ENCODE measurements at regions not wholly inside any gene's neighbourhood (a gene's known extent, or its start where the extent isn't known, plus 50 kb on each side); places are given as distances from the start of the nearest gene placed in this dataset.
"Not testable (repeated sequence)": the region's sequence is repeated elsewhere in the genome, so short reads cannot be mapped to it uniquely, and the experiment has no call there.

DNA sequence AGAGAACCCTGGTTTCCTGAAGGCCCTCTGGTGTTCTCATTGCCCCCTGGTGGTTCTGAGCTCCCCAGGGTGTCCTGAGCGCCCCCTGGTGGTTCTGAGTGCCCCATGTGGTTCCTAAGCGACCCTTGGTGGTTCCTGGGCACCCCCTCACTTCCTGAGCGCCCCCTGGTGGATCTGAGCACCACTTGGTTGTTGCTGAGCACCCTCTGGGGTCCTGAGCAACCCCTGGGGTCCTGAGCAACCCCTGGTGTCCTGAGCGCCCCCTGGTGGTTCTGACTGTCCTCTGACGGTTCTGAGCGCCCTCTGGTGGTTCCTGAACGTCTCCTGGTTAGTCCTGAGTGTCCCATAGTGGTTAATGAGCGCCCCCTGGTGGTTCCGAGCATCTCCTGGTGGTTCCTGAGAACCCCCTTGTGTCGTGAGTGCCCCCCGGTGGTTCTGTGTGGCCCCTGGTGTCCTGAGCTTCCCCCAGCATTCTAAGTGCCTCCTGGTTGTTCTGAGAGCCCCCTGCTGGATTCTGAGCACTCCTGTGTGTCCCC is 568.3 kb downstream of the TMEM121 start:
- Histone ChIP-seq H3K9me3 (ENCODE audit: control insufficient read depth, low read depth, low read length) (no peaks in the 10 kb centered on the region), H3K9ac (ENCODE audit: low read length) (no peak overlapping the region), H3K27me3 (ENCODE audit: control insufficient read depth, insufficient read depth, low read length) (no peaks in the 10 kb centered on the region), H3K4me1 (ENCODE audit: control insufficient read depth, low read depth, low read length) (no peaks in the 10 kb centered on the region), H3K27ac (ENCODE audit: low read length) (no peak overlapping the region), H3K4me3 (ENCODE audit: low read length) (no peak overlapping the region), H3K36me3 (ENCODE audit: control insufficient read depth, low read depth, low read length) (no peaks in the 10 kb centered on the region)

DNA sequence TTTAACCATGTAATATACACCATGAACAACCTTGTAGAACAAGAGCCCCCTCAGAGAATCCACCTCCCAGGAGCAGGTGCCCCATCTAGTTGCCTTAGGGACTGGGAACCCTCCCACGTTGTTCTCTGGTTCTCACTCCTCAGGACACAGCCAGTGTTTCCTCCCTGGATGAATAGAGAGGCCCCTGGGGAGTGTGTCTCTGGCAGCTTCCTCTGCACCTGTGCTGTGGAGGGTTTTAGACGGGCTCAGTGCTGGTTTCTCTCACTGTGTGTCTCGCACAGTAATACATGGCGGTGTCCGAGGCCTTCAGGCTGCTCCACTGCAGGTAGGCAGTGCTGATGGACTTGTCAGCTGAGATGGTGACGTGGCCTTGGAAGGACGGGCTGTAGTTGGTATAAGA is 581.3 kb downstream of the TMEM121 start:
- Histone ChIP-seq H3K9me3 (ENCODE audit: control insufficient read depth, low read depth, low read length) (no peaks in the 10 kb centered on the region), H3K9ac (ENCODE audit: low read length) (no peak overlapping the region), H3K27ac (ENCODE audit: low read length) (no peak overlapping the region), H3K4me1 (ENCODE audit: control insufficient read depth, low read depth, low read length) (no peaks in the 10 kb centered on the region), H3K4me3 (ENCODE audit: low read length) (no peak overlapping the region), H3K36me3 (ENCODE audit: control insufficient read depth, low read depth, low read length) (no peaks in the 10 kb centered on the region), H3K27me3 (ENCODE audit: control insufficient read depth, insufficient read depth, low read length) (no peaks in the 10 kb centered on the region)

DNA sequence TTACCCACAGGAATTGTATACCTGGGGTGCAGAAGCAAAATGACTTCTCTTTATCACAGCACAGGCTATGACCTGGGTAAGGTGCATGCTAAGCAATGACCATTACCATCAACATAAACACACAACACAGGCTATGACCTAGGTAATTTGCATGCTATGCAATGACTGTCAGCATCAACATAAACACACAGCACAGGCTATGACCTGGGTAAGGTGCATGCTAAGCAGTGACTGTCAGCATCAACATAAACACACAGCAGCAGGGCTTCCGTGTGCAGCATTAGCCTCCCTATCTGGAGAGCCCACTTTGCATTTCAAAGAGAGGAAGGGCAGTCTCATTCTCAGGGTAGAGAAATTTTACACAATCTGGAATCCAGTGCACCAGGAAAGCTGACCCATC is 583.0 kb downstream of the TMEM121 start:
- Histone ChIP-seq H3K9ac (ENCODE audit: low read length) (no peak overlapping the region), H3K27ac (ENCODE audit: low read length) (no peak overlapping the region), H3K4me3 (ENCODE audit: low read length) (no peak overlapping the region), H3K9me3 (ENCODE audit: control insufficient read depth, low read depth, low read length) (no peaks in the 10 kb centered on the region), H3K4me1 (ENCODE audit: control insufficient read depth, low read depth, low read length) (no peaks in the 10 kb centered on the region), H3K36me3 (ENCODE audit: control insufficient read depth, low read depth, low read length) (no peaks in the 10 kb centered on the region), H3K27me3 (ENCODE audit: control insufficient read depth, insufficient read depth, low read length) (no peaks in the 10 kb centered on the region)

DNA sequence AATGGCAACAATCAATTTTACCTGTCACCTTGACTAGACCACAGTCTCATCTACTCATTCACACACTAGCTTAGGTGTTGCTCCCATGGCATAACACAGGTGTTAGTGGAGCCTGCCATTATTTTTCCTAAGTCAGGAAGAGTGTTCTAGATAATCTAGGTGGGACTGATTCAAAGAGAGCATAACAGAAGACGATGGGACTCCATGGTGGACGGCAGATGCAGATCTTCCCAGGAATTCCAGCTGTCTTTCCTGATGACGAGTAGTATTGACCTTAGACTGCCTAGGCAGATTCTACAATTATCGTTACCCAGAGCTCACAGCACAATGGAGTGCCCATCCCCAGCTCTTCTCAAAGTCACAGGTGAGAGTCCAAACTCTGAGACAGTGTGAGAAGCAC is 589.0 kb downstream of the TMEM121 start:
- Histone ChIP-seq H3K9me3 (ENCODE audit: control insufficient read depth, low read depth, low read length) (peaks cover 9% of the 10 kb centered on the region), H3K27me3 (ENCODE audit: control insufficient read depth, insufficient read depth, low read length) (no peaks in the 10 kb centered on the region), H3K36me3 (ENCODE audit: control insufficient read depth, low read depth, low read length) (no peaks in the 10 kb centered on the region), H3K4me1 (ENCODE audit: control insufficient read depth, low read depth, low read length) (no peaks in the 10 kb centered on the region), H3K9ac (ENCODE audit: low read length) (no peak overlapping the region), H3K4me3 (ENCODE audit: low read length) (no peak overlapping the region), H3K27ac (ENCODE audit: low read length) (no peak overlapping the region)

DNA sequence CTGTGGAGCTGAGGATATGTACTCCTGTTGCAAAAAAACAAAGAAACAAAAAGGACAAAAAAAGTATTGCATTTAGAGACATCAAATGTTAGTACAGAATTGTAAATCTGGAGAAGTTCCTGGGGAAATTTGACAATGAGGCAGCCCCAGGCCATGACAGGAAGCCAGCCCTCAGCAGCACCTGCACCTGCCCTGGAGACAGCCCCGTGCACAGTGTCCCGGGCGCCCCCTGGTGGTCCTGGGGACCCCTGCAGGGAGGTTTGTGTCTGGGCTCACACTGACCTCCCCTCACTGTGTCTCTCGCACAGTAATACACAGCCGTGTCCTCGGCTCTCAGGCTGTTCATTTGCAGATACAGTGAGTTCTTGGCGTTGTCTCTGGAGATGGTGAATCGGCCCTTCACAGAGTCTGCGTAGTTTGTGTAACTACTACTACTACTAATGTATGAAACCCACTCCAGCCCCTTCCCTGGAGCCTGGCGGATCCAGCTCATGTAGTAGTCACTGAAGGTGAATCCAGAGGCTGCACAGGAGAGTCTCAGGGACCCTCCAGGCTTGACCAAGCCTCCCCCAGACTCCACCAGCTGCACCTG is 590.1 kb downstream of the TMEM121 start:
- H3K9ac ChIP-seq (ENCODE audit: low read length); H3K27me3 ChIP-seq (ENCODE audit: control insufficient read depth, insufficient read depth, low read length); H3K27ac ChIP-seq (ENCODE audit: low read length); H3K9me3 ChIP-seq (ENCODE audit: control insufficient read depth, low read depth, low read length); H3K36me3 ChIP-seq (ENCODE audit: control insufficient read depth, low read depth, low read length); H3K4me3 ChIP-seq (ENCODE audit: low read length); H3K4me1 ChIP-seq (ENCODE audit: control insufficient read depth, low read depth, low read length): not testable (repeated sequence)

DNA sequence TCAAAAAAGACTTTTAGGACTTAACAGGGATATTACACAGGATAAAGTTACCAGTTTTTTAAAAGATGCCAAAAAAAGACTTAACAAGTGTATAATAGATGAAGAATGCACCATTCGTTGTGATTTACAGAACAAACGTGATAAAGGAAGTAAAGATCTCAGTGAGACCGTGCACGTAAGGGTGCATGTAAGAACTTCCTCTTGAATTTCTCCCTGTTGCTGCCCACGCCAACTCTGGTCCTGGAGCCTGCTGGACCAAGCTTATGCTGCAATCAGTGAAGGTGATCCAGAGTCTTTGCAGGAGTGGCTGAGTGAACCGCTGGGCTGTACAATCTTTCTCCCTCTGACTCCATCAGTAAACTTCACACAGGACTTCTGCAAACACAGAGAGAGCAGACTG is 593.7 kb downstream of the TMEM121 start:
- H3K27ac ChIP-seq (ENCODE audit: low read length), result no peak overlapping the region
- no peak overlapping the region for H3K9ac ChIP-seq (ENCODE audit: low read length)
- no peak overlapping the region for H3K4me3 ChIP-seq (ENCODE audit: low read length)
- H3K27me3 ChIP-seq (ENCODE audit: control insufficient read depth, insufficient read depth, low read length), result no peaks in the 10 kb centered on the region
- H3K36me3 ChIP-seq (ENCODE audit: control insufficient read depth, low read depth, low read length), result no peaks in the 10 kb centered on the region
- peaks cover 9% of the 10 kb centered on the region for H3K9me3 ChIP-seq (ENCODE audit: control insufficient read depth, low read depth, low read length)
- H3K4me1 ChIP-seq (ENCODE audit: control insufficient read depth, low read depth, low read length), result no peaks in the 10 kb centered on the region

DNA sequence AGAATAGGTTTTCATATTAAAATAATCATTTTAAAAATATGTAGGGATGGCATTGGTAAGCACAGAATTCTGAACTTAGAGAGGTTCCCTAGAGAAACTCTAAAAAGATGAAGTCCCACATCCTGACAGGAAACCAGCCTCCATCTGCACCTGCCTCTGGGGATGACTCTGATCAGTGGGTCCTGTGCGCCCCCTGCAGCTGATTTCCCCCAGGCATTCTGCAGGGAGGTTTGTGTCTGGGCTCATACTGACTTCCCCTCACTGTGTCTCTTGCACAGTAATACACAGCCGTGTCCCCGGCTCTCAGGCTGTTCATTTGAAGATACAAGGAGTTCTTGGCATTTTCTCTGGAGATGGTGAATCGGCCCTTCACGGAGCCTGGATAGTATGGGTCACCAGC is 602.9 kb downstream of the TMEM121 start:
- Histone ChIP-seq H3K9ac (ENCODE audit: low read length) (no peak overlapping the region), H3K9me3 (ENCODE audit: control insufficient read depth, low read depth, low read length) (no peaks in the 10 kb centered on the region), H3K27ac (ENCODE audit: low read length) (no peak overlapping the region), H3K36me3 (ENCODE audit: control insufficient read depth, low read depth, low read length) (no peaks in the 10 kb centered on the region), H3K4me3 (ENCODE audit: low read length) (no peak overlapping the region), H3K4me1 (ENCODE audit: control insufficient read depth, low read depth, low read length) (no peaks in the 10 kb centered on the region), H3K27me3 (ENCODE audit: control insufficient read depth, insufficient read depth, low read length) (no peaks in the 10 kb centered on the region)

DNA sequence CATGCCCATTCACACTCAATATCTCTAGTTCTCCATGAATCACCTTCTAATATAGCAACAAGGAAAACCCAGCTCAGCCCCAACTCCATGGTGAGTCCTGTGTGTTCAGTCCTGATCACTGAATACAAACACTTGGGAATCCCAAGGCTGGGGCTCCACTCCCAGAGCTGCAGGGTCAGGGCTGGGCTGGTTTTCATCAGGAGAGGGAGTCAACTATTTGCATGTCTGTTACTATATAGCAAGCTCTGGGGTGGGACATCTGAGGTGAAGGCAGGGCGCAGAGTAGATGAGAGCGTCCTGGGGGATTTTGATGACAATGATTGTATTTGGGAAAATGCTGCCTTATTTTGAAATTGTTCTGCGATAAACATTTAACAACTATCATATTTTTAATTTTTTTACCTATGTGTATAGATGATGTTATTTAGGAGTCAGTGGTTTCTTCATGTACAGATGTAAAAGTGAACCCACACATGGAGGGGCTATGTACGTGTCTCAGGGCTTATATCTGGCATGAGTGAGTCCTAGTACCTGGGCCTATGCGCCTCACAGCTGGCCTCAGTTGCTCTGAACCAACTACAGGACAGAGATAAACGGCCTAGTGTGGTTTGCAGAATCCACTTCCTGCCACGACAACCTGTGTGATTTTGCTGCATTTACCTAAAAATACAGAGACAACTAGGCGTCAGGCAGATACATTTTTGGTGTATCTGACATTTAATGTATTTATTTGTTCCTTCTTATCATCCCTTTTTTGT is 603.7 kb downstream of the TMEM121 start:
- H3K27me3 ChIP-seq (ENCODE audit: control insufficient read depth, insufficient read depth, low read length); H3K4me1 ChIP-seq (ENCODE audit: control insufficient read depth, low read depth, low read length); H3K27ac ChIP-seq (ENCODE audit: low read length); H3K4me3 ChIP-seq (ENCODE audit: low read length); H3K9ac ChIP-seq (ENCODE audit: low read length); H3K9me3 ChIP-seq (ENCODE audit: control insufficient read depth, low read depth, low read length); H3K36me3 ChIP-seq (ENCODE audit: control insufficient read depth, low read depth, low read length): not testable (repeated sequence)

DNA sequence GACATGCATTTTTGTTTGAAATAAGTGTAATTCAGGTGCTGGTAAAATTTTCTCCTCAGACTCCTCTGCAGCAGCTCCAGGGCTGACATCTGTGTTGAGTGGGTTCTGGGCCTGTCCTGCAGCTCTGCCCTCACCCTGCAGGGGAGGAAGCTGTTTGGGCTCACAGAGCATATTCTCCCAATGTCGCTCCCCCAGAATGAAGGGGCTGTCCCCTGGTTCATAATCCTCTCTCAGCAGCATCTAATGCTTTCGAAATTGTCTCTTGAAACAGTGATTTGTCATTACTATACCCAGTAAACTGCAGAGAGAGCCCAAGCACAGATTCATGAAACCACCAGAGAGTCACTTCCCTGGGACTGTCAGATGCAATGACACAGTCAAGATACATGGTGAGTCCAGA is 606.7 kb downstream of the TMEM121 start:
- H3K27me3 ChIP-seq (ENCODE audit: control insufficient read depth, insufficient read depth, low read length); H3K36me3 ChIP-seq (ENCODE audit: control insufficient read depth, low read depth, low read length); H3K9ac ChIP-seq (ENCODE audit: low read length); H3K4me3 ChIP-seq (ENCODE audit: low read length); H3K27ac ChIP-seq (ENCODE audit: low read length); H3K9me3 ChIP-seq (ENCODE audit: control insufficient read depth, low read depth, low read length); H3K4me1 ChIP-seq (ENCODE audit: control insufficient read depth, low read depth, low read length): not testable (repeated sequence)

DNA sequence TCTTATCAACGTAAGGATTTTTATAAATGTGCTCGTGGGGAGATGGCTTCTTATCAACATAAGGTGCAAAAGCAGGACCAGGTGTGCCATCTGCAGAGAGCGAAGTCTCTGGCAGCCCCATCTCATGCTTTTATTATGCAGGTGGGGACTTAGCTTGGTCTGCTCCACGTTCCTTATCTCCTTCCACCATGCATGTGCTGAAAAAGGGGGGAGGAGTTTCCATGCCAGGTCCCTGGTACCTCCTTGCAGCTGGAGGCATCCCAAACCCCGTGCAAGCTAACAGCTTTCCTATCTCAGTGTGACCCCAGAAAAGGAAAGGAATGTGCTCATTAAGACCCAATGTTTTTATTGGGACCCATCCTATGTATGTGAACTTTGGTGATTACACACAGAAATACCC is 608.5 kb downstream of the TMEM121 start:
- Histone ChIP-seq H3K27me3 (ENCODE audit: control insufficient read depth, insufficient read depth, low read length) (no peaks in the 10 kb centered on the region), H3K27ac (ENCODE audit: low read length) (no peak overlapping the region), H3K36me3 (ENCODE audit: control insufficient read depth, low read depth, low read length) (no peaks in the 10 kb centered on the region), H3K4me3 (ENCODE audit: low read length) (no peak overlapping the region), H3K9ac (ENCODE audit: low read length) (no peak overlapping the region), H3K4me1 (ENCODE audit: control insufficient read depth, low read depth, low read length) (no peaks in the 10 kb centered on the region), H3K9me3 (ENCODE audit: control insufficient read depth, low read depth, low read length) (no peaks in the 10 kb centered on the region)

DNA sequence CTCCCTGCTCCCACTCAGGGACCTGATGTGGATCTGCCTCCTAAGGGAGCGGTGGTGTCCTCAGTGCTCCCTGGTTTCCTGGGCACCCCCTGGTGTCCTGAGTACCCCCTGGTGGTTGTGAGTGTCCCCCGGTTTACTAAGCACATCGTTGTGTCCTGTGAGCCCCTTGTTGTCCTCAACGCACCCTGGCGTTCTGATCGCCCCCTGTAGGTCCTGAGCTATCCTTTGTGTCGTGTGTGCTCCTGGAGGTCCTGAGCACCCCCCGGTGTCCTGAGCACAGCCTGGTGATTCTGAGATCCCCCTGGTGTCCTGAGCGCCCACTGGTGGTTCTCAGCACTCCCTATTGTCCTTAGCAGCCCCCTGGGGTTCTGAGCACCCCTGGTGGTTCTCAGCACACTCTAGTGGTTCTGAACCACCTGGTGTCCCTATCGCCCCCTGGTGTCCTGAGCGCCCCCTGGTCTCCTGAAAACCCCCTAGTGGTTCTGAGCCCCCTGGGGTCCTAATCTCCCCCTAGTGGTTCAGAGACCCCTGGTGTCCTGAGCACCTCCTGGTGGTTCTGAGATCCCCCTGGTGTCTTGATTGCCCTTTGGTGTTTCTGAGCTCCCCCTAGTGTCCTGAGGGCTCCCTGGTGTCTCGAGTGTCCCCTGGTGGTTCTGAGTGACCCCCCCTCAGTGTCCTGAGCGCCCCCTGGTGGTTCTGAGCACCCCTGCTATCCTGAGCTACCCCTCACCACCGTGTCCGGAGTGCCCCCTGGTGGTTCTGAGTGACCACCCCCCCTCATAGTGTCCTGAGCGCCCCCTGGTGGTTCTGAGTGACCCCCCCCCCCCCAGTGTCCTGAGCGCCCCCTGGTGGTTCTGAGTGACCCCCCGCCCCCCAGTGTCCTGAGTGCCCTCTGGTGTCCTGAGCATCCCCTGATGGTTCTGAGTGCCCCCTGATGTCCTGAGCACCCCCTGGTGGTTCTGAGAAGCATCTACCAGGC is 615.1 kb downstream of the TMEM121 start:
- Histone ChIP-seq H3K36me3 (ENCODE audit: control insufficient read depth, low read depth, low read length) (no peaks in the 10 kb centered on the region), H3K27ac (ENCODE audit: low read length) (no peak overlapping the region), H3K4me1 (ENCODE audit: control insufficient read depth, low read depth, low read length) (no peaks in the 10 kb centered on the region), H3K27me3 (ENCODE audit: control insufficient read depth, insufficient read depth, low read length) (no peaks in the 10 kb centered on the region), H3K9me3 (ENCODE audit: control insufficient read depth, low read depth, low read length) (peaks cover 4% of the 10 kb centered on the region), H3K4me3 (ENCODE audit: low read length) (no peak overlapping the region), H3K9ac (ENCODE audit: low read length) (no peak overlapping the region)
